Ovary (tissue), 3 donors: ENCODE measurements at regions not wholly inside any gene's neighbourhood (a gene's known extent, or its start where the extent isn't known, plus 50 kb on each side); places are given as distances from the start of the nearest gene placed in this dataset.

Source experiments
- CTCF ChIP-seq, 3 donors: fragments of 450-650 bp in 2 of 3; fragments of 200-600 bp in 1 of 3; IDR thresholded peaks; one replicate each; pipeline versions ENCODE4 v1.5.1 to v1.8.0; 2016 to 2022; ENCODE audit warnings: antibody characterized with exemption in 3 of 3, mild to moderate bottlenecking in 1 of 3
- EP300 ChIP-seq: sonication (generic); formaldehyde crosslinking; IDR thresholded peaks from one replicate; pipeline ENCODE4 v1.6.1; 2017; ENCODE audit warnings: antibody characterized with exemption
- POLR2A ChIP-seq: fragments of 450-650 bp; IDR thresholded peaks from one replicate; pipeline ENCODE4 v1.6.1; 2017; ENCODE audit warnings: antibody characterized with exemption, mild to moderate bottlenecking, moderate library complexity
- donor health status: DM: no; HTN: no; CAD: no.

DNA sequence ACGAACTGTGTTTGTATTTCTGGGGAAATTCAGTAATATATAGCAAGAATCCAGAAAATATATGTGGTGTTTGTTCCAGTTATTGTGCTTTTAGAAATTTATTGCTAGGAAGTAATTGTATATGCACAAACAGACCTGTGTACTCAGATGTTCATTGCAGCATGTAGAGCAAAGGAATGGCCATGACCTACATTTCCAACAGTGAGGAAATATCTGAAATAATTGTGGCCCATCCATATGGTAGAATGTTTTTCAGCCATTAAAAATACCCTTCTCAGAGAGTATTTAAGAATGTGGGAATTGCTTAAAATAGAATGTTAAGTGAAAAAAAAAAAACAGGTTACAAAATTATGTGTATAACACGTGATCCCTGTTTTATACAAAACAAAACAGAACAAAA, 77.3 kb downstream of the TMX1 start:
- TF ChIP-seq CTCF (IDR thresholded peaks at IDR 0.05), result no peak
- no peak for TF ChIP-seq POLR2A
- TF ChIP-seq EP300, result no peak
